ENCODE measurements at regions not wholly inside any gene's neighbourhood (a gene's known extent, or its start where the extent isn't known, plus 50 kb on each side); places are given as distances from the start of the nearest gene placed in this dataset.
A peak's percentile ranks its signal among the peaks of the same experiment; 100 is the strongest.

- Mint-ChIP-seq H3K27ac (ENCODE audit: low read depth, unreplicated experiment) (peak overlapping the region; percentile 79), H3K4me1 (ENCODE audit: insufficient read depth, unreplicated experiment) (peaks cover 21% of the 10 kb centered on the region), H3K27me3 (ENCODE audit: insufficient read depth, unreplicated experiment) (no peaks in the 10 kb centered on the region), H3K36me3 (ENCODE audit: insufficient read depth, unreplicated experiment) (no peaks in the 10 kb centered on the region), H3K4me3 (ENCODE audit: unreplicated experiment) (no peak overlapping the region), H3K9me3 (ENCODE audit: unreplicated experiment) (no peaks in the 10 kb centered on the region)
- POLR2A ChIA-PET = no interaction called here
- DNase-seq (ENCODE audit: unreplicated experiment) = peak; percentile 47
- BruUV-seq (replicated peaks) = no TSS peak
- CTCF ChIA-PET = no interaction called here
- intact Hi-C loops (cut with micrococcal nuclease) = no loop called here
- no peak for TF ChIP-seq CTCF (IDR thresholded peaks at IDR 0.05; ENCODE audit: unreplicated experiment)
Observed at GRCh38 chr2:163252199-163252598, 413.6 kb upstream of the KCNH7 start.

DNA sequence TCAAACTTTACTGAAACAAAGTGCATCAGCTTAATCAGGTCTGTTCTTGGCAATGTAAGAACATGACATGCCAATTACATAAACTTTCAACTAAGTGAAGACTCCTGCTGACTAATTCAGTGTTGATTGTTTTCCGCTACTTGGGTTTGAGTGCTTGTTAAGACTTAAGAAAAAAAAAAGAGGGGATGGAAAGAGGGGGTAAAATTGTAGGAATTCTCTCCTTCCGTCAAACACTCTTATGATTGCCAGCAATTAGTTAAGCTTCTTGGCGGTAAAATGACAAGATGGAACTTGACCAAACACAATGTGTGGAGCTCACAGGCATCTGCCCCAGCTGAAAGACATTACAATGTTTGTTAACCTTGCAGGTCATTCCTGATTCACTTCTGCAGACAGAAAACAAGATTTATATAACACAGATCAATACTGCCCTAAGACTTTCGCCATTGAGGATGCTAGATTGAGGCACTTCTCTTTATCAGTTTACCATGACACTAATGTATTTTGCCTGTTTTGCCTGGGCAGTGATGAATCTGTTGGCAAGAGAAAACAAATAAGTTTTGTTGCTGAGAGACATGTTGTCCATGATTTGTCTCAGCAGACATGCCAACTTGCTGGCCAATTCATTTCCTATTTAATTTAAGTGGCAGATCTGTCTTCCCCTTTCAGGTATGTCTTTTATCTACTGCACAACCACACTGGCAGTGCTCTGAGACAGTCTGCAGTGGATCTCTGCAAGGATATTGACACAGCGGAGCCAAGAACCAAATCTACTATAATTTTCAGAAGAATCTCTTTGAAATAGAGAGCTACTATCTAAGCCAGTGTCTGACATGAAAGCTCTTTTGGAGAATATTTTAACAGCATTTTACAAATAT lies 410.0 kb upstream of the KCNH7 start:
- intact Hi-C loops (cut with micrococcal nuclease) = no loop called here
- DNase-seq (ENCODE audit: unreplicated experiment) = no peak
- POLR2A ChIA-PET = interaction anchor here (0.6 kb wide), 1 partner anchor 945 kb away, joined by 3 read pairs; no protein-coding TSS in a partner anchor
- no peak overlapping the region for H3K27ac Mint-ChIP-seq (ENCODE audit: low read depth, unreplicated experiment)
- no peaks in the 10 kb centered on the region for H3K27me3 Mint-ChIP-seq (ENCODE audit: insufficient read depth, unreplicated experiment)
- CTCF ChIA-PET = interaction anchor here (0.6 kb wide), 2 partner anchors 57 to 1706 kb away, joined by 3 to 5 read pairs; no protein-coding TSS in a partner anchor
- BruUV-seq (replicated peaks) = no TSS peak
- no peaks in the 10 kb centered on the region for H3K36me3 Mint-ChIP-seq (ENCODE audit: insufficient read depth, unreplicated experiment)
- H3K9me3 Mint-ChIP-seq (ENCODE audit: unreplicated experiment) = no peaks in the 10 kb centered on the region
- H3K4me1 Mint-ChIP-seq (ENCODE audit: insufficient read depth, unreplicated experiment) = peaks cover 7% of the 10 kb centered on the region
- no peak overlapping the region for H3K4me3 Mint-ChIP-seq (ENCODE audit: unreplicated experiment)
- TF ChIP-seq CTCF (IDR thresholded peaks at IDR 0.05; ENCODE audit: unreplicated experiment) = no peak

GRCh38 chr2:163247847-163248220 lies 409.3 kb upstream of the KCNH7 start:
- CTCF ChIA-PET = interaction anchor here (0.6 kb wide), 1 partner anchor 56 kb away, joined by 3 read pairs; no protein-coding TSS in a partner anchor
- DNase-seq (ENCODE audit: unreplicated experiment) = no peak
- no peak for TF ChIP-seq CTCF (IDR thresholded peaks at IDR 0.05; ENCODE audit: unreplicated experiment)
- H3K36me3 Mint-ChIP-seq (ENCODE audit: insufficient read depth, unreplicated experiment) = no peaks in the 10 kb centered on the region
- BruUV-seq (replicated peaks) = no TSS peak
- POLR2A ChIA-PET = no interaction called here
- intact Hi-C loops (cut with micrococcal nuclease) = no loop called here
- H3K27me3 Mint-ChIP-seq (ENCODE audit: insufficient read depth, unreplicated experiment) = no peaks in the 10 kb centered on the region
- no peak overlapping the region for H3K27ac Mint-ChIP-seq (ENCODE audit: low read depth, unreplicated experiment)
- H3K4me3 Mint-ChIP-seq (ENCODE audit: unreplicated experiment) = no peak overlapping the region
- peaks cover 7% of the 10 kb centered on the region for H3K4me1 Mint-ChIP-seq (ENCODE audit: insufficient read depth, unreplicated experiment)
- no peaks in the 10 kb centered on the region for H3K9me3 Mint-ChIP-seq (ENCODE audit: unreplicated experiment)

DNA sequence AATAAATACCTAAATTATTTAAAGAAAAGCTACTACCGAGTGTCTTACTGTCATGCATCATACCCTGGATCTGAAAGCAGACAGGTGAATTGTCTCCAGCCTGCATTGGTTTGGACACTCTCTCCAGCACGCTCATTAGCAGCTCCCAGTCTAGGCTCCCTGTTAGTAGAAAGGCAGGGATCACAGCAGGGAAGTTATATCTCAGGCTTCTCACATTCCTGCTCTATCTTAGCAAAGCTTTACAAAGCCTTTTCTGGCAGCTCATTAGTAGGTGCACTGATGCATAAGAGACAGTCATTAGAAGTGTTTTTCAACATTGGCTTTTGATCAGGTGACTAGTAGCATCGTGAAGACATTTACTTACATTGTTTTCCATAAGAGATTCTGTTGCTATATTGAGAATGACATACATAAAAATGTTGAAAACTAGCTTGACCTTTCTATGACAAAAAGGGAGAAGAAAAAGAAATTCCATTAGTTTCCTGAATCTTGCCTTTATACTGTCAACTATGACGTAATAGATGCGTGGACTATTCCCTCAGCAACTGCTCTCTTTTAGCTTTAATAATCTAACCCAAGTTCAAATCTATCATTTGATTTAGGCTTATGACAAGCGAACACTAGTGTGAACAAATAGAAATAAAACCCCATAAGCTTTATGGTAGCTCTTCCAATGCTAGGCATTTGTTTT lies 408.7 kb upstream of the KCNH7 start:
- Mint-ChIP-seq H3K4me1 (ENCODE audit: insufficient read depth, unreplicated experiment) (peaks cover 5% of the 10 kb centered on the region), H3K36me3 (ENCODE audit: insufficient read depth, unreplicated experiment) (no peaks in the 10 kb centered on the region), H3K27ac (ENCODE audit: low read depth, unreplicated experiment) (no peak overlapping the region), H3K4me3 (ENCODE audit: unreplicated experiment) (no peak overlapping the region), H3K9me3 (ENCODE audit: unreplicated experiment) (no peaks in the 10 kb centered on the region), H3K27me3 (ENCODE audit: insufficient read depth, unreplicated experiment) (no peaks in the 10 kb centered on the region)
- no peak for DNase-seq (ENCODE audit: unreplicated experiment)
- TF ChIP-seq CTCF (IDR thresholded peaks at IDR 0.05; ENCODE audit: unreplicated experiment) = no peak
- CTCF ChIA-PET = interaction anchor here (0.6 to 1.1 kb wide), 2 partner anchors 356 to 1262 kb away, joined by 4 read pairs; no protein-coding TSS in a partner anchor
- POLR2A ChIA-PET = no interaction called here
- intact Hi-C loops (cut with micrococcal nuclease) = no loop called here
- no TSS peak for BruUV-seq (replicated peaks)
